UCSD-AML1 (cell line): ENCODE measurements at regions not wholly inside any gene's neighbourhood (a gene's known extent, or its start where the extent isn't known, plus 50 kb on each side); places are given as distances from the start of the nearest gene placed in this dataset.
"Not testable (repeated sequence)": the region's sequence is repeated elsewhere in the genome, so short reads cannot be mapped to it uniquely, and the experiment has no call there.

ENCODE experiments used
- DNase-seq: peaks from one replicate; lab custom pipeline; 2025; ENCODE audit not compliant: unreplicated experiment; lab: John Stamatoyannopoulos, UW

GRCh38 chr4:149870008-149870407, 54.4 kb upstream of the IQCM start:
- no peak for DNase-seq

- no peak for DNase-seq
Observed at GRCh38 chr4:149881744-149882143, 66.1 kb upstream of the IQCM start.

- DNase-seq: no peak
Observed at GRCh38 chr4:149882251-149882650, 66.6 kb upstream of the IQCM start.

GRCh38 chr4:149884046-149884445, 68.4 kb upstream of the IQCM start:
- DNase-seq: no peak

GRCh38 chr4:149884529-149885181, 69.0 kb upstream of the IQCM start:
- DNase-seq: no peak

- DNase-seq: no peak
Observed at GRCh38 chr4:149885896-149886295, 70.3 kb upstream of the IQCM start.

GRCh38 chr4:149886786-149887490, 71.3 kb upstream of the IQCM start:
- DNase-seq: no peak

GRCh38 chr4:149889991-149890390, 74.3 kb upstream of the IQCM start:
- DNase-seq: no peak

GRCh38 chr4:149890531-149890930, 74.9 kb upstream of the IQCM start:
- no peak for DNase-seq

- DNase-seq: no peak
Observed at GRCh38 chr4:149891426-149891825, 75.8 kb upstream of the IQCM start.

- no peak for DNase-seq
Observed at GRCh38 chr4:149896432-149896831, 80.8 kb upstream of the IQCM start.

GRCh38 chr4:149897783-149898182, 82.1 kb upstream of the IQCM start:
- DNase-seq: no peak

GRCh38 chr4:149901128-149901527, 85.5 kb upstream of the IQCM start:
- DNase-seq: no peak

- no peak for DNase-seq
Observed at GRCh38 chr4:149902242-149902641, 86.6 kb upstream of the IQCM start.

GRCh38 chr4:149910177-149910576, 94.5 kb upstream of the IQCM start:
- DNase-seq: no peak

- DNase-seq: no peak
Observed at GRCh38 chr4:149910604-149911350, 95.1 kb upstream of the IQCM start.

- DNase-seq: no peak
Observed at GRCh38 chr4:149911354-149911753, 95.7 kb upstream of the IQCM start.

- no peak for DNase-seq
Observed at GRCh38 chr4:149912000-149912399, 96.4 kb upstream of the IQCM start.

GRCh38 chr4:149914119-149915115, 98.8 kb upstream of the IQCM start:
- DNase-seq: no peak

GRCh38 chr4:149915735-149916134, 100.1 kb upstream of the IQCM start:
- not testable (repeated sequence) for DNase-seq

- no peak for DNase-seq
Observed at GRCh38 chr4:149923736-149924135, 108.1 kb upstream of the IQCM start.
